Activated CD4-positive, alpha-beta memory T cell treated with anti-CD3 and anti-CD28 coated beads for 36 hours (primary cell): ENCODE measurements at regions not wholly inside any gene's neighbourhood (a gene's known extent, or its start where the extent isn't known, plus 50 kb on each side); places are given as distances from the start of the nearest gene placed in this dataset.

Source experiments
- CTCF ChIA-PET: fragments of 350-600 bp; sonication (Branson Sonifier 250); formaldehyde crosslinking; loops from one replicate; lab custom pipeline; 2021; ENCODE audit warnings: antibody characterized with exemption, inconsistent platforms; lab: Charles Lee
- POLR2A ChIA-PET: fragments of 350-600 bp; sonication (Branson Sonifier 250); formaldehyde crosslinking; loops from one replicate; lab custom pipeline; 2021; ENCODE audit warnings: antibody characterized with exemption; lab: Charles Lee
- DNase-seq: peaks from one replicate; pipeline ENCODE4 v3.0.0-alpha.2; 2020
- H3K27ac Mint-ChIP-seq: one replicate; pipeline ENCODE4 v1.8.0; 2021; ENCODE audit warnings: mixed read lengths
- H3K27me3 Mint-ChIP-seq: one replicate; pipeline ENCODE4 v1.8.0; 2021; ENCODE audit warnings: mixed read lengths
- H3K36me3 Mint-ChIP-seq: one replicate; pipeline ENCODE4 v1.8.0; 2021; ENCODE audit warnings: mixed read lengths
- H3K4me1 Mint-ChIP-seq: one replicate; pipeline ENCODE4 v1.8.0; 2021; ENCODE audit warnings: low read depth, mixed read lengths
- H3K4me3 Mint-ChIP-seq: one replicate; pipeline ENCODE4 v1.8.0; 2021; ENCODE audit warnings: mild to moderate bottlenecking, mixed read lengths
- H3K9me3 Mint-ChIP-seq: one replicate; pipeline ENCODE4 v1.8.0; 2021; ENCODE audit warnings: mixed read lengths
- intact Hi-C: fragments of 100-400 bp; cut with micrococcal nuclease; formaldehyde crosslinking; loops from one replicate; pipeline ENCODE4 v1.15.1; 2023

GRCh38 chr10:3902054-3902808 lies 117.2 kb upstream of the KLF6 start:
- Mint-ChIP-seq H3K27ac (peak overlapping the region; percentile 79), H3K36me3 (no peaks in the 10 kb centered on the region), H3K4me3 (no peak overlapping the region), H3K9me3 (no peaks in the 10 kb centered on the region), H3K4me1 (peaks cover 45% of the 10 kb centered on the region), H3K27me3 (no peaks in the 10 kb centered on the region)
- peak; percentile 69 for DNase-seq
- intact Hi-C loops, result loop anchor here (1.0 to 2.0 kb wide), 4 partner anchors 14 to 162 kb away; no protein-coding TSS in a partner anchor
- CTCF ChIA-PET, result interaction anchor here (1.3 kb wide), 1 partner anchor 91 kb away, joined by 4 read pairs; no protein-coding TSS in a partner anchor
- POLR2A ChIA-PET, result interaction anchor here (0.7 to 1.9 kb wide), 5 partner anchors 27 to 125 kb away, joined by 3 to 8 read pairs (median 4); partner anchors contain the start of gene KLF6

GRCh38 chr10:3901370-3901769 lies 116.4 kb upstream of the KLF6 start:
- CTCF ChIA-PET, result no interaction called here
- H3K9me3 Mint-ChIP-seq, result no peaks in the 10 kb centered on the region
- H3K4me1 Mint-ChIP-seq, result peaks cover 45% of the 10 kb centered on the region
- intact Hi-C loops, result loop anchor here (1.0 to 2.0 kb wide), 3 partner anchors 9 to 90 kb away; no protein-coding TSS in a partner anchor
- H3K27me3 Mint-ChIP-seq, result no peaks in the 10 kb centered on the region
- H3K4me3 Mint-ChIP-seq, result no peak overlapping the region
- peak; percentile 62 for DNase-seq
- POLR2A ChIA-PET, result interaction anchor here (0.7 to 1.9 kb wide), 3 partner anchors 26 to 116 kb away, joined by 3 to 8 read pairs (median 3); partner anchors contain the start of gene KLF6
- H3K36me3 Mint-ChIP-seq, result no peaks in the 10 kb centered on the region
- H3K27ac Mint-ChIP-seq, result peak overlapping the region; percentile 79

GRCh38 chr10:3900391-3900790 lies 115.4 kb upstream of the KLF6 start:
- no peak for DNase-seq
- H3K4me1 Mint-ChIP-seq, result peaks cover 49% of the 10 kb centered on the region
- CTCF ChIA-PET, result no interaction called here

GRCh38 chr10:3898821-3899220 lies 113.8 kb upstream of the KLF6 start:
- H3K27me3 Mint-ChIP-seq, result no peaks in the 10 kb centered on the region

More at GRCh38 chr10:3900391-3900790, 115.4 kb upstream of the KLF6 start:
- POLR2A ChIA-PET, result interaction anchor here (1.0 kb wide), 2 partner anchors 34 to 48 kb away, joined by 3 read pairs; no protein-coding TSS in a partner anchor
- no peaks in the 10 kb centered on the region for H3K36me3 Mint-ChIP-seq
- intact Hi-C loops, result loop anchor here (2.0 kb wide), 1 partner anchor 34 kb away; no protein-coding TSS in a partner anchor
- no peak overlapping the region for H3K27ac Mint-ChIP-seq
- H3K27me3 Mint-ChIP-seq, result no peaks in the 10 kb centered on the region
- no peaks in the 10 kb centered on the region for H3K9me3 Mint-ChIP-seq
- no peak overlapping the region for H3K4me3 Mint-ChIP-seq

GRCh38 chr10:3897156-3897555 lies 112.1 kb upstream of the KLF6 start:
- intact Hi-C loops, result no loop called here
- H3K4me1 Mint-ChIP-seq, result peaks cover 64% of the 10 kb centered on the region
- ChIA-PET CTCF (interaction anchor here (0.9 kb wide), 1 partner anchor 36 kb away, joined by 3 read pairs; no protein-coding TSS in a partner anchor), POLR2A (interaction anchor here (0.7 kb wide), 1 partner anchor 121 kb away, joined by 5 read pairs; no protein-coding TSS in a partner anchor)
- H3K27me3 Mint-ChIP-seq, result no peaks in the 10 kb centered on the region
- no peak overlapping the region for H3K27ac Mint-ChIP-seq
- no peak overlapping the region for H3K4me3 Mint-ChIP-seq
- no peaks in the 10 kb centered on the region for H3K36me3 Mint-ChIP-seq
- H3K9me3 Mint-ChIP-seq, result no peaks in the 10 kb centered on the region
- DNase-seq, result no peak

More at GRCh38 chr10:3898821-3899220, 113.8 kb upstream of the KLF6 start:
- intact Hi-C loops, result no loop called here
- Mint-ChIP-seq H3K9me3 (no peaks in the 10 kb centered on the region), H3K4me3 (no peak overlapping the region), H3K27ac (no peak overlapping the region), H3K4me1 (peaks cover 60% of the 10 kb centered on the region), H3K36me3 (no peaks in the 10 kb centered on the region)
- ChIA-PET POLR2A (interaction anchor here (0.7 kb wide), 1 partner anchor 57 kb away, joined by 3 read pairs; no protein-coding TSS in a partner anchor), CTCF (no interaction called here)
- DNase-seq, result no peak

GRCh38 chr10:3896161-3896560 lies 111.2 kb upstream of the KLF6 start:
- ChIA-PET CTCF (no interaction called here), POLR2A (no interaction called here)
- Mint-ChIP-seq H3K27me3 (no peaks in the 10 kb centered on the region), H3K9me3 (no peaks in the 10 kb centered on the region), H3K27ac (no peak overlapping the region), H3K4me1 (peaks cover 64% of the 10 kb centered on the region), H3K36me3 (no peaks in the 10 kb centered on the region), H3K4me3 (no peak overlapping the region)
- intact Hi-C loops, result no loop called here
- no peak for DNase-seq

- CTCF ChIA-PET, result interaction anchor here (0.6 kb wide), 1 partner anchor 27 kb away, joined by 3 read pairs; no protein-coding TSS in a partner anchor
- no peaks in the 10 kb centered on the region for H3K27me3 Mint-ChIP-seq
- peaks cover 59% of the 10 kb centered on the region for H3K4me1 Mint-ChIP-seq
- POLR2A ChIA-PET, result interaction anchor here (2.1 kb wide), 1 partner anchor 110 kb away, joined by 5 read pairs; the partner anchor contains the start of gene KLF6
- peak overlapping the region; percentile 59 for H3K27ac Mint-ChIP-seq
- H3K4me3 Mint-ChIP-seq, result no peak overlapping the region
- H3K36me3 Mint-ChIP-seq, result no peaks in the 10 kb centered on the region
- intact Hi-C loops, result no loop called here
- no peak for DNase-seq
- H3K9me3 Mint-ChIP-seq, result no peaks in the 10 kb centered on the region
Measured at GRCh38 chr10:3895045-3895631, 110.1 kb upstream of the KLF6 start.

GRCh38 chr10:3893901-3894563 lies 109.0 kb upstream of the KLF6 start:
- Mint-ChIP-seq H3K9me3 (no peaks in the 10 kb centered on the region), H3K36me3 (no peaks in the 10 kb centered on the region), H3K4me3 (no peak overlapping the region), H3K4me1 (peaks cover 62% of the 10 kb centered on the region), H3K27me3 (no peaks in the 10 kb centered on the region), H3K27ac (peak overlapping the region; percentile 58)
- ChIA-PET POLR2A (interaction anchor here (2.1 to 3.0 kb wide), 2 partner anchors 83 to 109 kb away, joined by 5 to 8 read pairs; partner anchors contain the start of gene KLF6), CTCF (interaction anchor here (0.6 to 0.7 kb wide), 2 partner anchors 26 to 270 kb away, joined by 3 to 4 read pairs; no protein-coding TSS in a partner anchor)
- DNase-seq, result no peak
- intact Hi-C loops, result no loop called here

GRCh38 chr10:3892440-3893425 lies 107.7 kb upstream of the KLF6 start:
- no peaks in the 10 kb centered on the region for H3K9me3 Mint-ChIP-seq
- POLR2A ChIA-PET, result interaction anchor here (1.1 to 3.0 kb wide), 6 partner anchors 24 to 108 kb away, joined by 3 to 10 read pairs (median 6); partner anchors contain the start of gene KLF6
- no peaks in the 10 kb centered on the region for H3K27me3 Mint-ChIP-seq
- intact Hi-C loops, result loop anchor here (1.0 kb wide), 1 partner anchor 9 kb away; no protein-coding TSS in a partner anchor
- peak overlapping the region; percentile 82 for H3K27ac Mint-ChIP-seq
- H3K4me3 Mint-ChIP-seq, result no peak overlapping the region
- CTCF ChIA-PET, result interaction anchor here (0.6 to 0.9 kb wide), 3 partner anchors 239 to 706 kb away, joined by 3 to 4 read pairs (median 4); no protein-coding TSS in a partner anchor
- no peaks in the 10 kb centered on the region for H3K36me3 Mint-ChIP-seq
- DNase-seq, result no peak
- peaks cover 67% of the 10 kb centered on the region for H3K4me1 Mint-ChIP-seq

GRCh38 chr10:3891396-3891795 lies 106.4 kb upstream of the KLF6 start:
- DNase-seq, result no peak
- ChIA-PET CTCF (no interaction called here), POLR2A (interaction anchor here (0.9 kb wide), 1 partner anchor 82 kb away, joined by 4 read pairs; no protein-coding TSS in a partner anchor)
- Mint-ChIP-seq H3K4me1 (peaks cover 77% of the 10 kb centered on the region), H3K9me3 (no peaks in the 10 kb centered on the region), H3K27ac (peak overlapping the region; percentile 47), H3K27me3 (no peaks in the 10 kb centered on the region), H3K36me3 (no peaks in the 10 kb centered on the region), H3K4me3 (no peak overlapping the region)
- intact Hi-C loops, result no loop called here
